ENCODE measurements at regions not wholly inside any gene's neighbourhood (a gene's known extent, or its start where the extent isn't known, plus 50 kb on each side); places are given as distances from the start of the nearest gene placed in this dataset.

GRCh38 chr5:90334741-90335140 lies 74.8 kb downstream of the CETN3 start:
- no peak overlapping the region for H3K4me3 ChIP-seq (ENCODE audit: low read depth, low read length, poor library complexity, severe bottlenecking)
- H3K4me2 ChIP-seq (ENCODE audit: low read length) = no peak overlapping the region
- H2AFZ ChIP-seq (ENCODE audit: low read length) = no peak overlapping the region
- no peak for DNase-seq (ENCODE audit: low spot score)
- no peak for TF ChIP-seq EZH2phosphoT487 (IDR thresholded peaks at IDR 0.05; ENCODE audit: borderline replicate concordance, low read depth, low read length)
- TF ChIP-seq CTCF (conservative IDR thresholded peaks at IDR 0.05; ENCODE audit: low read length) = no peak
- H3K79me2 ChIP-seq (ENCODE audit: insufficient read depth, low read depth, low read length) = no peaks in the 10 kb centered on the region
- no peak overlapping the region for H3K27ac ChIP-seq (ENCODE audit: low read depth, low read length, poor library complexity, severe bottlenecking)
- no peaks in the 10 kb centered on the region for H3K36me3 ChIP-seq (ENCODE audit: insufficient read depth, low read length)
- intact Hi-C loops (cut with micrococcal nuclease; ENCODE audit: unreplicated experiment) = no loop called here
- H3K4me1 ChIP-seq (ENCODE audit: insufficient read depth, low read length, poor library complexity, severe bottlenecking) = no peaks in the 10 kb centered on the region
- H4K20me1 ChIP-seq (ENCODE audit: insufficient read depth, low read length) = no peaks in the 10 kb centered on the region
- BruUV-seq (replicated peaks) = no TSS peak
- ChIA-PET CTCF (ENCODE audit: unreplicated experiment) (no interaction called here), POLR2A (no interaction called here)
- no peaks in the 10 kb centered on the region for H3K9me3 ChIP-seq (ENCODE audit: low read length)
- H3K9me2 ChIP-seq (ENCODE audit: insufficient read depth, low read length) = no peaks in the 10 kb centered on the region

GRCh38 chr5:90329911-90330310 lies 79.6 kb downstream of the CETN3 start:
- H3K36me3 ChIP-seq (ENCODE audit: insufficient read depth, low read length) = no peaks in the 10 kb centered on the region
- CTCF ChIA-PET (ENCODE audit: unreplicated experiment) = no interaction called here
- H2AFZ ChIP-seq (ENCODE audit: low read length) = no peak overlapping the region
- no TSS peak for BruUV-seq (replicated peaks)
- H3K4me1 ChIP-seq (ENCODE audit: insufficient read depth, low read length, poor library complexity, severe bottlenecking) = no peaks in the 10 kb centered on the region
- DNase-seq (ENCODE audit: low spot score) = no peak
- H3K9me3 ChIP-seq (ENCODE audit: low read length) = no peaks in the 10 kb centered on the region
- H3K9me2 ChIP-seq (ENCODE audit: insufficient read depth, low read length) = no peaks in the 10 kb centered on the region
- TF ChIP-seq EZH2phosphoT487 (IDR thresholded peaks at IDR 0.05; ENCODE audit: borderline replicate concordance, low read depth, low read length) (no peak), CTCF (conservative IDR thresholded peaks at IDR 0.05; ENCODE audit: low read length) (no peak)
- POLR2A ChIA-PET = no interaction called here
- no peaks in the 10 kb centered on the region for H4K20me1 ChIP-seq (ENCODE audit: insufficient read depth, low read length)
- no peak overlapping the region for H3K4me2 ChIP-seq (ENCODE audit: low read length)
- H3K79me2 ChIP-seq (ENCODE audit: insufficient read depth, low read depth, low read length) = no peaks in the 10 kb centered on the region
- intact Hi-C loops (cut with micrococcal nuclease; ENCODE audit: unreplicated experiment) = no loop called here
- no peak overlapping the region for H3K27ac ChIP-seq (ENCODE audit: low read depth, low read length, poor library complexity, severe bottlenecking)
- no peak overlapping the region for H3K4me3 ChIP-seq (ENCODE audit: low read depth, low read length, poor library complexity, severe bottlenecking)

GRCh38 chr5:90326995-90327394 lies 82.6 kb downstream of the CETN3 start:
- intact Hi-C loops (cut with micrococcal nuclease; ENCODE audit: unreplicated experiment) = no loop called here
- Histone ChIP-seq H3K4me1 (ENCODE audit: insufficient read depth, low read length, poor library complexity, severe bottlenecking) (no peaks in the 10 kb centered on the region), H3K27ac (ENCODE audit: low read depth, low read length, poor library complexity, severe bottlenecking) (no peak overlapping the region), H3K9me2 (ENCODE audit: insufficient read depth, low read length) (no peaks in the 10 kb centered on the region), H2AFZ (ENCODE audit: low read length) (no peak overlapping the region), H3K36me3 (ENCODE audit: insufficient read depth, low read length) (no peaks in the 10 kb centered on the region), H3K4me3 (ENCODE audit: low read depth, low read length, poor library complexity, severe bottlenecking) (no peak overlapping the region), H3K9me3 (ENCODE audit: low read length) (no peaks in the 10 kb centered on the region), H3K79me2 (ENCODE audit: insufficient read depth, low read depth, low read length) (no peaks in the 10 kb centered on the region), H4K20me1 (ENCODE audit: insufficient read depth, low read length) (no peaks in the 10 kb centered on the region), H3K4me2 (ENCODE audit: low read length) (no peak overlapping the region)
- ChIA-PET CTCF (ENCODE audit: unreplicated experiment) (no interaction called here), POLR2A (no interaction called here)
- DNase-seq (ENCODE audit: low spot score) = no peak
- TF ChIP-seq CTCF (conservative IDR thresholded peaks at IDR 0.05; ENCODE audit: low read length) = no peak
- no peak for TF ChIP-seq EZH2phosphoT487 (IDR thresholded peaks at IDR 0.05; ENCODE audit: borderline replicate concordance, low read depth, low read length)
- no TSS peak for BruUV-seq (replicated peaks)

Data from OCI-LY7 (cell line).